Erythroblast (primary cell): ENCODE measurements at regions not wholly inside any gene's neighbourhood (a gene's known extent, or its start where the extent isn't known, plus 50 kb on each side); places are given as distances from the start of the nearest gene placed in this dataset.

Source experiments
- GATA1 ChIP-seq: IDR thresholded peaks from 2 replicates; pipeline ENCODE4 v1.6.1; 2011; ENCODE audit warnings: low read depth, mild to moderate bottlenecking, control low read depth, low read length, moderate library complexity
- POLR2A ChIP-seq: IDR thresholded peaks from 2 replicates; pipeline ENCODE4 v1.6.1; 2011; ENCODE audit warnings: mild to moderate bottlenecking, low read length

GRCh38 chr1:228933753-228934152 lies 198.5 kb downstream of the RHOU start:
- TF ChIP-seq POLR2A: no peak
- TF ChIP-seq GATA1: no peak
